Keratinocyte (primary cell): ENCODE measurements at regions not wholly inside any gene's neighbourhood (a gene's known extent, or its start where the extent isn't known, plus 50 kb on each side); places are given as distances from the start of the nearest gene placed in this dataset.

ENCODE experiments used
- DNase-seq: peaks from one replicate; pipeline ENCODE4 v3.0.0-alpha.2; 2011; ENCODE audit warnings: low read depth, missing footprints, low spot score
- FAIRE-seq: peaks from 2 replicates; lab custom pipeline; 2011; peaks lifted over from hg19 to GRCh38; lab: Jason Lieb, UNC
- H2AFZ ChIP-seq: 2 replicates; pipeline ENCODE4 v1.6.0; 2012; ENCODE audit warnings: low read length, control low read depth, inconsistent platforms; ENCODE audit not compliant: control insufficient read depth
- H3K27ac ChIP-seq: 2 replicates; pipeline ENCODE4 v1.5.1; 2011; ENCODE audit warnings: low read length; ENCODE audit not compliant: control insufficient read depth, insufficient read depth
- H3K27me3 ChIP-seq: 3 replicates; pipeline ENCODE4 v1.6.0; 2011; ENCODE audit warnings: low read length; ENCODE audit not compliant: control insufficient read depth, insufficient read depth; ENCODE audit errors: extremely low read depth
- H3K36me3 ChIP-seq, 2 experiments: 2 replicates in 1 of 2; 3 replicates in 1 of 2; pipeline ENCODE4 v1.5.1; 2011; ENCODE audit warnings: low read length in 2 of 2, mild to moderate bottlenecking in 1 of 2; ENCODE audit not compliant: control insufficient read depth in 2 of 2, insufficient read depth in 2 of 2; ENCODE audit errors: extremely low read depth in 1 of 2
- H3K4me1 ChIP-seq: 3 replicates; pipeline ENCODE4 v1.5.1; 2011; ENCODE audit warnings: low read length; ENCODE audit not compliant: control insufficient read depth, insufficient read depth; ENCODE audit errors: extremely low read depth
- H3K4me2 ChIP-seq: 3 replicates; pipeline ENCODE4 v1.6.0; 2011; ENCODE audit warnings: low read depth, low read length; ENCODE audit not compliant: control insufficient read depth, insufficient read depth; ENCODE audit errors: extremely low read depth
- H3K4me3 ChIP-seq, 3 experiments: fragments of 200-600 bp in 1 of 3; sonication (generic) in 1 of 3; 2 replicates in 2 of 3; 3 replicates in 1 of 3; pipeline ENCODE4 v1.5.1; 2011 to 2016; ENCODE audit warnings: low read length in 3 of 3, mild to moderate bottlenecking in 3 of 3, control low read depth in 2 of 3, inconsistent platforms in 1 of 3, low read depth in 1 of 3, mixed read lengths in 1 of 3, mixed run types in 1 of 3, moderate library complexity in 1 of 3; ENCODE audit not compliant: control insufficient read depth in 2 of 3, insufficient read depth in 2 of 3; ENCODE audit errors: extremely low read depth in 1 of 3
- H3K79me2 ChIP-seq: 2 replicates; pipeline ENCODE4 v1.6.0; 2012; ENCODE audit warnings: low read length; ENCODE audit not compliant: control insufficient read depth, insufficient read depth
- H3K9ac ChIP-seq: 3 replicates; pipeline ENCODE4 v1.6.0; 2011; ENCODE audit warnings: low read length; ENCODE audit not compliant: control insufficient read depth, insufficient read depth; ENCODE audit errors: extremely low read depth
- H3K9me1 ChIP-seq: 3 replicates; pipeline ENCODE4 v1.6.0; 2011; ENCODE audit warnings: low read length; ENCODE audit not compliant: control insufficient read depth, insufficient read depth; ENCODE audit errors: extremely low read depth
- H3K9me3 ChIP-seq: 2 replicates; pipeline ENCODE4 v1.5.1; 2012; ENCODE audit warnings: low read depth, low read length; ENCODE audit not compliant: control insufficient read depth
- H4K20me1 ChIP-seq: 3 replicates; pipeline ENCODE4 v1.6.0; 2011; ENCODE audit warnings: low read length; ENCODE audit not compliant: control insufficient read depth, insufficient read depth; ENCODE audit errors: extremely low read depth
- EZH2 ChIP-seq: IDR thresholded peaks from one replicate; pipeline ENCODE4 v1.6.1; 2012; ENCODE audit warnings: inconsistent platforms, mild to moderate bottlenecking, low read length, moderate library complexity
- dilution Hi-C: fragments of 300-500 bp; cut with MboI; formaldehyde crosslinking; loops from one replicate; pipeline ENCODE4 v1.7.0; 2020; ENCODE audit warnings: low sequenced_read_pairs; ENCODE audit not compliant: extremely low pct_ligation_motif_present
- TF ChIP-seq, protein P1 (sequence below), 3 experiments: IDR thresholded peaks in 1 of 3; conservative IDR thresholded peaks in 1 of 3; optimal IDR thresholded peaks in 1 of 3; 2 replicates in 2 of 3; 3 replicates in 1 of 3; pipeline versions ENCODE3 to v1.5.1; 2011; ENCODE audit warnings: low read length in 3 of 3, mild to moderate bottlenecking in 3 of 3, moderate library complexity in 2 of 3, control low read depth in 1 of 3, inconsistent platforms in 1 of 3; ENCODE audit not compliant: insufficient read depth in 2 of 3; ENCODE audit errors: extremely low read depth in 1 of 3

DNA sequence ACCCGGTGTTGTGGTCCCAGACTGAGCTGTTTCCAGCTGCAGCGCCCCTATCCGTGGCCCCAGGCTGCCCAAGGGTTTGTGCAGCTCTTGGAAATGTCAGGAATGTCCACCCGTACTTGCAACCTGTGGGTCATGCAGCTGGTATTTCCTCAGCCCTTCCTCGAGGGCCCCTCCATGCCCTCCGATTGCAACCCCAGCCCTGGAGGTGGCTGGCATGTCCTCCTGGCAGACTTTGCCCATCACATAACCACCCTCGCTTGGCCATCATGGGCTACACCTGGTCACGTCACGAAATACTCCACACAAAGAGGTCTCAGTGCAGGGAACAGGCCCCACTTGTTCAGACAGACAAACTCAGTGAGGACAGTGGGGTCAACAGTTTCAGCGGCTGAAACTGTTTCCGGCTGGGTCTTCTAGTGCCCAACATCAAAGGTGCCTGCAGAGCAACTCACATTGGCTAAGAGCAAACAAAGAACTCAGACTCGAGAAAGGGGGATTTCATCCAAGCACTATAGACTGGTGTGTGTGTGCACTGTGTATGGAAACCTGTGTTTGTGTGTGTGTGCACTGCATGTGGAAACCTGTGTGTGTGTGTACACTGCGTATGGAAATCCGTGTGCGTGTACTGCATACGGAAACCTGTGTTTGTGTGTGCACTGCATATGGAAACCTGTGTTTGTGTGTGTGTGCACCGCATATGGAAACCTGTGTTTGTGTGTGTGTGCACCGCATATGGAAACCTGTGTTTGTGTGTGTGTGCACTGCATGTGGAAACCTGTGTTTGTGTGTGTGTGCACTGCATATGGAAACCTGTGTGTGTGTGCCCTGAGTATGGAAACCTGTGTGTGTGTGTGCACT is 72.8 kb upstream of the CCND1 start:
- Histone ChIP-seq H3K27me3 (peaks cover 21% of the 10 kb centered on the region), H3K36me3 (no peaks in the 10 kb centered on the region), H3K9me3 (no peaks in the 10 kb centered on the region), H4K20me1 (no peaks in the 10 kb centered on the region), H2AFZ (no peak overlapping the region), H3K4me1 (no peaks in the 10 kb centered on the region), H3K9me1 (no peaks in the 10 kb centered on the region), H3K4me2 (no peak overlapping the region), H3K27ac (no peak overlapping the region), H3K4me3 (no peak overlapping the region), H3K79me2 (no peaks in the 10 kb centered on the region), H3K9ac (no peak overlapping the region)
- TF ChIP-seq EZH2 = no peak
- TF ChIP-seq, protein P1, sequence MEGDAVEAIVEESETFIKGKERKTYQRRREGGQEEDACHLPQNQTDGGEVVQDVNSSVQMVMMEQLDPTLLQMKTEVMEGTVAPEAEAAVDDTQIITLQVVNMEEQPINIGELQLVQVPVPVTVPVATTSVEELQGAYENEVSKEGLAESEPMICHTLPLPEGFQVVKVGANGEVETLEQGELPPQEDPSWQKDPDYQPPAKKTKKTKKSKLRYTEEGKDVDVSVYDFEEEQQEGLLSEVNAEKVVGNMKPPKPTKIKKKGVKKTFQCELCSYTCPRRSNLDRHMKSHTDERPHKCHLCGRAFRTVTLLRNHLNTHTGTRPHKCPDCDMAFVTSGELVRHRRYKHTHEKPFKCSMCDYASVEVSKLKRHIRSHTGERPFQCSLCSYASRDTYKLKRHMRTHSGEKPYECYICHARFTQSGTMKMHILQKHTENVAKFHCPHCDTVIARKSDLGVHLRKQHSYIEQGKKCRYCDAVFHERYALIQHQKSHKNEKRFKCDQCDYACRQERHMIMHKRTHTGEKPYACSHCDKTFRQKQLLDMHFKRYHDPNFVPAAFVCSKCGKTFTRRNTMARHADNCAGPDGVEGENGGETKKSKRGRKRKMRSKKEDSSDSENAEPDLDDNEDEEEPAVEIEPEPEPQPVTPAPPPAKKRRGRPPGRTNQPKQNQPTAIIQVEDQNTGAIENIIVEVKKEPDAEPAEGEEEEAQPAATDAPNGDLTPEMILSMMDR (optimal IDR thresholded peaks at IDR 0.05 in 1 of 3, IDR thresholded peaks at IDR 0.05 in 1 of 3, conservative IDR thresholded peaks at IDR 0.05 in 1 of 3; ENCODE audit: extremely low read depth in 1 of 3, insufficient read depth in 2 of 3, low read length in 3 of 3) = no peak
- dilution Hi-C loops = no loop called here
- FAIRE-seq (no peak), DNase-seq (no peak)

DNA sequence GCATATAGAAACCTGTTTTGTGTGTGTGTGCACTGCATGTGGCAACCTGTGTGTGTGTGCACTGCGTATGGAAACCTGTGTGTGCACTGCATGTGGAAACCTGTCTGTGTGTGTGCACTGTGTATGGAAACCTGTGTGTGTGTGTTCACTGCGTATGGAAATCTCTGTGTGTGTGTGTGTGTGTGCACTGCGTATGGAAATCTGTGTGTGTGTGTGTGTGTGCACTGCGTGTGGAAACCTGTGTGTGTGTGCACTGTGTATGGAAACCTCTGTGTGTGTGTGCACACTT is 72.2 kb upstream of the CCND1 start:
- no peak overlapping the region for H3K4me3 ChIP-seq
- H3K79me2 ChIP-seq = no peaks in the 10 kb centered on the region
- TF ChIP-seq EZH2 = no peak
- TF ChIP-seq, protein P1 (optimal IDR thresholded peaks at IDR 0.05 in 1 of 3, IDR thresholded peaks at IDR 0.05 in 1 of 3, conservative IDR thresholded peaks at IDR 0.05 in 1 of 3; ENCODE audit: extremely low read depth in 1 of 3, insufficient read depth in 2 of 3, low read length in 3 of 3) = no peak
- H3K36me3 ChIP-seq = no peaks in the 10 kb centered on the region
- H4K20me1 ChIP-seq = no peaks in the 10 kb centered on the region
- no peaks in the 10 kb centered on the region for H3K9me3 ChIP-seq
- H3K4me2 ChIP-seq = no peak overlapping the region
- no peaks in the 10 kb centered on the region for H3K4me1 ChIP-seq
- no peak for FAIRE-seq
- H2AFZ ChIP-seq = no peak overlapping the region
- H3K27me3 ChIP-seq = peaks cover 21% of the 10 kb centered on the region
- dilution Hi-C loops = no loop called here
- no peak overlapping the region for H3K9ac ChIP-seq
- no peak overlapping the region for H3K27ac ChIP-seq
- no peak for DNase-seq
- H3K9me1 ChIP-seq = no peaks in the 10 kb centered on the region
